Progenitor cell of endocrine pancreas (in vitro differentiated cells): ENCODE measurements at regions not wholly inside any gene's neighbourhood (a gene's known extent, or its start where the extent isn't known, plus 50 kb on each side); places are given as distances from the start of the nearest gene placed in this dataset.

Experiments used
- DNase-seq: peaks from one replicate; pipeline ENCODE4 v3.0.0; 2021; ENCODE audit warnings: low spot score; ENCODE audit not compliant: unreplicated experiment
- H3K27ac Mint-ChIP-seq: 2 replicates; pipeline ENCODE4 v1.8.0; 2021; ENCODE audit warnings: mild to moderate bottlenecking, moderate library complexity, mixed read lengths
- H3K27me3 Mint-ChIP-seq: 2 replicates; pipeline ENCODE4 v1.8.0; 2021; ENCODE audit warnings: mixed read lengths
- H3K36me3 Mint-ChIP-seq: 2 replicates; pipeline ENCODE4 v1.8.0; 2022; ENCODE audit warnings: mixed read lengths; ENCODE audit not compliant: insufficient read depth
- H3K4me1 Mint-ChIP-seq: 2 replicates; pipeline ENCODE4 v1.8.0; 2021; ENCODE audit warnings: low read depth, mixed read lengths
- H3K4me3 Mint-ChIP-seq: 2 replicates; pipeline ENCODE4 v1.8.0; 2021; ENCODE audit warnings: low read depth, mild to moderate bottlenecking, moderate library complexity, mixed read lengths
- H3K9me3 Mint-ChIP-seq: 2 replicates; pipeline ENCODE4 v1.8.0; 2021; ENCODE audit warnings: low read depth, mixed read lengths
- CTCF ChIP-seq: fragments of 200-600 bp; sonication (generic); IDR thresholded peaks from one replicate; pipeline ENCODE4 v1.5.0; 2021; ENCODE audit warnings: antibody characterized with exemption, mild to moderate bottlenecking; ENCODE audit not compliant: unreplicated experiment

- no peaks in the 10 kb centered on the region for H3K27me3 Mint-ChIP-seq
- H3K36me3 Mint-ChIP-seq = no peaks in the 10 kb centered on the region
- H3K27ac Mint-ChIP-seq = no peak overlapping the region
- no peaks in the 10 kb centered on the region for H3K9me3 Mint-ChIP-seq
- TF ChIP-seq CTCF = no peak
- no peak for DNase-seq
- H3K4me3 Mint-ChIP-seq = no peak overlapping the region
- peaks cover 9% of the 10 kb centered on the region for H3K4me1 Mint-ChIP-seq
Measured at GRCh38 chr7:91660734-91661356, 219.7 kb downstream of the MTERF1 start.

- Mint-ChIP-seq H3K9me3 (peaks cover 3% of the 10 kb centered on the region), H3K4me1 (peaks cover 7% of the 10 kb centered on the region), H3K4me3 (no peak overlapping the region), H3K27me3 (no peaks in the 10 kb centered on the region), H3K36me3 (no peaks in the 10 kb centered on the region), H3K27ac (no peak overlapping the region)
- no peak for DNase-seq
- TF ChIP-seq CTCF = no peak
Measured at GRCh38 chr7:91661727-91662126, 218.8 kb downstream of the MTERF1 start.

GRCh38 chr7:91668217-91668616, 212.3 kb downstream of the MTERF1 start:
- no peak for DNase-seq
- H3K9me3 Mint-ChIP-seq = peaks cover 3% of the 10 kb centered on the region
- no peaks in the 10 kb centered on the region for H3K4me1 Mint-ChIP-seq
- no peak for TF ChIP-seq CTCF
- H3K27me3 Mint-ChIP-seq = no peaks in the 10 kb centered on the region
- no peak overlapping the region for H3K4me3 Mint-ChIP-seq
- no peaks in the 10 kb centered on the region for H3K36me3 Mint-ChIP-seq
- no peak overlapping the region for H3K27ac Mint-ChIP-seq

- no peak for DNase-seq
- H3K27me3 Mint-ChIP-seq = no peaks in the 10 kb centered on the region
- H3K4me1 Mint-ChIP-seq = no peaks in the 10 kb centered on the region
- no peak overlapping the region for H3K4me3 Mint-ChIP-seq
- TF ChIP-seq CTCF = no peak
- no peaks in the 10 kb centered on the region for H3K36me3 Mint-ChIP-seq
- H3K27ac Mint-ChIP-seq = no peak overlapping the region
- H3K9me3 Mint-ChIP-seq = peaks cover 3% of the 10 kb centered on the region
Measured at GRCh38 chr7:91671245-91671644, 209.3 kb downstream of the MTERF1 start.

GRCh38 chr7:91674470-91674869, 206.0 kb downstream of the MTERF1 start:
- DNase-seq = no peak
- Mint-ChIP-seq H3K4me3 (no peak overlapping the region), H3K9me3 (peaks cover 3% of the 10 kb centered on the region), H3K36me3 (no peaks in the 10 kb centered on the region), H3K27ac (no peak overlapping the region), H3K4me1 (no peaks in the 10 kb centered on the region), H3K27me3 (no peaks in the 10 kb centered on the region)
- no peak for TF ChIP-seq CTCF
